H1 (cell line): ENCODE measurements at regions not wholly inside any gene's neighbourhood (a gene's known extent, or its start where the extent isn't known, plus 50 kb on each side); places are given as distances from the start of the nearest gene placed in this dataset.

Source experiments
- BRCA1 ChIP-seq: IDR thresholded peaks from 2 replicates; pipeline ENCODE4 v1.6.1; 2012; ENCODE audit warnings: low read depth, low read length, improper control_type of control experiment
- CHD7 ChIP-seq: fragments of 300-600 bp; sonication (generic); IDR thresholded peaks from 2 replicates; pipeline ENCODE4 v1.7.1; 2012; ENCODE audit warnings: low read length, moderate library complexity, mild to moderate bottlenecking, inconsistent platforms; ENCODE audit not compliant: insufficient replicate concordance
- CTCF ChIP-seq, 3 experiments: IDR thresholded peaks; 1 replicate in 2 of 3; 2 replicates in 1 of 3; pipeline versions ENCODE4 v1.5.1 to v1.6.1; 2011; ENCODE audit warnings: low read length in 3 of 3, mild to moderate bottlenecking in 3 of 3, inconsistent platforms in 2 of 3, low read depth in 1 of 3, moderate library complexity in 1 of 3; ENCODE audit not compliant: insufficient read depth in 1 of 3; ENCODE audit errors: control extremely low read depth in 1 of 3
- HDAC6 ChIP-seq: IDR thresholded peaks from one replicate; pipeline ENCODE4 v1.7.1; 2012; ENCODE audit warnings: low read depth, mild to moderate bottlenecking, inconsistent platforms, low read length, moderate library complexity
- KDM4A ChIP-seq: IDR thresholded peaks from one replicate; pipeline ENCODE4 v1.7.1; 2012; ENCODE audit warnings: low read depth, mild to moderate bottlenecking, moderate library complexity, low read length, inconsistent platforms; ENCODE audit not compliant: severe bottlenecking
- NANOG ChIP-seq: IDR thresholded peaks from 2 replicates; pipeline ENCODE4 v1.6.1; 2011; ENCODE audit warnings: low read length, low read depth, mild to moderate bottlenecking, inconsistent platforms; ENCODE audit not compliant: insufficient read depth, poor library complexity, severe bottlenecking
- POLR2A ChIP-seq, 2 experiments: IDR thresholded peaks; 1 replicate in 1 of 2; 2 replicates in 1 of 2; pipeline ENCODE4 v1.6.1; 2011; ENCODE audit warnings: low read depth in 2 of 2, low read length in 2 of 2, mild to moderate bottlenecking in 2 of 2; ENCODE audit errors: control extremely low read depth in 1 of 2
- RFX5 ChIP-seq: IDR thresholded peaks from 2 replicates; pipeline ENCODE4 v1.6.1; 2011; ENCODE audit warnings: low read depth, low read length, improper control_type of control experiment, borderline replicate concordance
- SAP30 ChIP-seq: fragments of 300-600 bp; sonication (generic); IDR thresholded peaks from 2 replicates; pipeline ENCODE4 v1.7.1; 2012; ENCODE audit warnings: low read length, moderate library complexity, mild to moderate bottlenecking, inconsistent platforms; ENCODE audit not compliant: insufficient read depth, insufficient replicate concordance
- SIX5 ChIP-seq: IDR thresholded peaks from 2 replicates; pipeline ENCODE4 v1.6.1; 2011; ENCODE audit warnings: mild to moderate bottlenecking, low read depth, low read length

- TF ChIP-seq CHD7 (no peak), HDAC6 (no peak), SAP30 (no peak), NANOG (no peak), CTCF (IDR thresholded peaks at IDR 0.05; ENCODE audit: control extremely low read depth in 1 of 3, insufficient read depth in 1 of 3, low read depth in 1 of 3, low read length in 3 of 3) (no peak), SIX5 (no peak), KDM4A (no peak), POLR2A (IDR thresholded peaks at IDR 0.05; ENCODE audit: control extremely low read depth in 1 of 2, low read depth in 2 of 2, low read length in 2 of 2) (no peak), BRCA1 (no peak), RFX5 (no peak)
These were observed 654.6 kb upstream of the SLITRK1 start (continued) for GRCh38 chr13:84536906-84537305.
